Keratinocyte (primary cell): ENCODE measurements at regions not wholly inside any gene's neighbourhood (a gene's known extent, or its start where the extent isn't known, plus 50 kb on each side); places are given as distances from the start of the nearest gene placed in this dataset.

Experiments
- DNase-seq: peaks from one replicate; pipeline ENCODE4 v3.0.0-alpha.2; 2011; ENCODE audit warnings: low read depth, missing footprints, low spot score
- FAIRE-seq: peaks from 2 replicates; lab custom pipeline; 2011; peaks lifted over from hg19 to GRCh38; lab: Jason Lieb, UNC
- H2AFZ ChIP-seq: 2 replicates; pipeline ENCODE4 v1.6.0; 2012; ENCODE audit warnings: low read length, control low read depth, inconsistent platforms; ENCODE audit not compliant: control insufficient read depth
- H3K27ac ChIP-seq: 2 replicates; pipeline ENCODE4 v1.5.1; 2011; ENCODE audit warnings: low read length; ENCODE audit not compliant: control insufficient read depth, insufficient read depth
- H3K27me3 ChIP-seq: 3 replicates; pipeline ENCODE4 v1.6.0; 2011; ENCODE audit warnings: low read length; ENCODE audit not compliant: control insufficient read depth, insufficient read depth; ENCODE audit errors: extremely low read depth
- H3K36me3 ChIP-seq, 2 experiments: 2 replicates in 1 of 2; 3 replicates in 1 of 2; pipeline ENCODE4 v1.5.1; 2011; ENCODE audit warnings: low read length in 2 of 2, mild to moderate bottlenecking in 1 of 2; ENCODE audit not compliant: control insufficient read depth in 2 of 2, insufficient read depth in 2 of 2; ENCODE audit errors: extremely low read depth in 1 of 2
- H3K4me1 ChIP-seq: 3 replicates; pipeline ENCODE4 v1.5.1; 2011; ENCODE audit warnings: low read length; ENCODE audit not compliant: control insufficient read depth, insufficient read depth; ENCODE audit errors: extremely low read depth
- H3K4me2 ChIP-seq: 3 replicates; pipeline ENCODE4 v1.6.0; 2011; ENCODE audit warnings: low read depth, low read length; ENCODE audit not compliant: control insufficient read depth, insufficient read depth; ENCODE audit errors: extremely low read depth
- H3K4me3 ChIP-seq, 3 experiments: fragments of 200-600 bp in 1 of 3; sonication (generic) in 1 of 3; 2 replicates in 2 of 3; 3 replicates in 1 of 3; pipeline ENCODE4 v1.5.1; 2011 to 2016; ENCODE audit warnings: low read length in 3 of 3, mild to moderate bottlenecking in 3 of 3, control low read depth in 2 of 3, inconsistent platforms in 1 of 3, low read depth in 1 of 3, mixed read lengths in 1 of 3, mixed run types in 1 of 3, moderate library complexity in 1 of 3; ENCODE audit not compliant: control insufficient read depth in 2 of 3, insufficient read depth in 2 of 3; ENCODE audit errors: extremely low read depth in 1 of 3
- H3K79me2 ChIP-seq: 2 replicates; pipeline ENCODE4 v1.6.0; 2012; ENCODE audit warnings: low read length; ENCODE audit not compliant: control insufficient read depth, insufficient read depth
- H3K9ac ChIP-seq: 3 replicates; pipeline ENCODE4 v1.6.0; 2011; ENCODE audit warnings: low read length; ENCODE audit not compliant: control insufficient read depth, insufficient read depth; ENCODE audit errors: extremely low read depth
- H3K9me1 ChIP-seq: 3 replicates; pipeline ENCODE4 v1.6.0; 2011; ENCODE audit warnings: low read length; ENCODE audit not compliant: control insufficient read depth, insufficient read depth; ENCODE audit errors: extremely low read depth
- H3K9me3 ChIP-seq: 2 replicates; pipeline ENCODE4 v1.5.1; 2012; ENCODE audit warnings: low read depth, low read length; ENCODE audit not compliant: control insufficient read depth
- H4K20me1 ChIP-seq: 3 replicates; pipeline ENCODE4 v1.6.0; 2011; ENCODE audit warnings: low read length; ENCODE audit not compliant: control insufficient read depth, insufficient read depth; ENCODE audit errors: extremely low read depth
- EZH2 ChIP-seq: IDR thresholded peaks from one replicate; pipeline ENCODE4 v1.6.1; 2012; ENCODE audit warnings: inconsistent platforms, mild to moderate bottlenecking, low read length, moderate library complexity
- dilution Hi-C: fragments of 300-500 bp; cut with MboI; formaldehyde crosslinking; loops from one replicate; pipeline ENCODE4 v1.7.0; 2020; ENCODE audit warnings: low sequenced_read_pairs; ENCODE audit not compliant: extremely low pct_ligation_motif_present
- TF ChIP-seq, protein P1 (sequence below), 3 experiments: IDR thresholded peaks in 1 of 3; conservative IDR thresholded peaks in 1 of 3; optimal IDR thresholded peaks in 1 of 3; 2 replicates in 2 of 3; 3 replicates in 1 of 3; pipeline versions ENCODE3 to v1.5.1; 2011; ENCODE audit warnings: low read length in 3 of 3, mild to moderate bottlenecking in 3 of 3, moderate library complexity in 2 of 3, control low read depth in 1 of 3, inconsistent platforms in 1 of 3; ENCODE audit not compliant: insufficient read depth in 2 of 3; ENCODE audit errors: extremely low read depth in 1 of 3

DNA sequence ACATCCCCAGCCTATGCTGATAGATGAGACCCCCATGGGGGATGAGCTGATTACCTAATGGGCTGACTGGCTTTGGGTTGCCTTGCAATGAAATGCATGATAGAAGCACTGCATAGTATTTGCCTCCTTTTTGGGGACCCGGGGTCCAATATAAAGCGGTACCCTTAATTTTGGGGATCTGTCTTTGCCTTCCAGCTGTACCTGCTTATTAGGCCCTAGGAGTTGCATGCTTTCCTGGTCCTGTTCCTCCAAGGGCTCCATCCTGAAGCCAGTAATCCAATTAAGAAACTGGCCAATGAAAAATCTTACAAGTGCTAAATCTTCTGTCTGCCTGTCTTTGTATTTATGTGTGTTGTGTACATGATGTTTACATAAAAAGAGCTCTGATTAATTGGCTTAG is 791.6 kb downstream of the TRIML1 start:
- FAIRE-seq (no peak), DNase-seq (no peak)
- no peaks in the 10 kb centered on the region for H4K20me1 ChIP-seq
- no peaks in the 10 kb centered on the region for H3K79me2 ChIP-seq
- no peaks in the 10 kb centered on the region for H3K27me3 ChIP-seq
- H3K9me3 ChIP-seq, result peaks cover 1% of the 10 kb centered on the region
- no peaks in the 10 kb centered on the region for H3K9me1 ChIP-seq
- H2AFZ ChIP-seq, result no peak overlapping the region
- H3K4me1 ChIP-seq, result no peaks in the 10 kb centered on the region
- H3K4me3 ChIP-seq, result no peak overlapping the region
- no peaks in the 10 kb centered on the region for H3K36me3 ChIP-seq
- dilution Hi-C loops, result no loop called here
- no peak overlapping the region for H3K4me2 ChIP-seq
- no peak overlapping the region for H3K27ac ChIP-seq
- no peak for TF ChIP-seq EZH2
- TF ChIP-seq, protein P1, sequence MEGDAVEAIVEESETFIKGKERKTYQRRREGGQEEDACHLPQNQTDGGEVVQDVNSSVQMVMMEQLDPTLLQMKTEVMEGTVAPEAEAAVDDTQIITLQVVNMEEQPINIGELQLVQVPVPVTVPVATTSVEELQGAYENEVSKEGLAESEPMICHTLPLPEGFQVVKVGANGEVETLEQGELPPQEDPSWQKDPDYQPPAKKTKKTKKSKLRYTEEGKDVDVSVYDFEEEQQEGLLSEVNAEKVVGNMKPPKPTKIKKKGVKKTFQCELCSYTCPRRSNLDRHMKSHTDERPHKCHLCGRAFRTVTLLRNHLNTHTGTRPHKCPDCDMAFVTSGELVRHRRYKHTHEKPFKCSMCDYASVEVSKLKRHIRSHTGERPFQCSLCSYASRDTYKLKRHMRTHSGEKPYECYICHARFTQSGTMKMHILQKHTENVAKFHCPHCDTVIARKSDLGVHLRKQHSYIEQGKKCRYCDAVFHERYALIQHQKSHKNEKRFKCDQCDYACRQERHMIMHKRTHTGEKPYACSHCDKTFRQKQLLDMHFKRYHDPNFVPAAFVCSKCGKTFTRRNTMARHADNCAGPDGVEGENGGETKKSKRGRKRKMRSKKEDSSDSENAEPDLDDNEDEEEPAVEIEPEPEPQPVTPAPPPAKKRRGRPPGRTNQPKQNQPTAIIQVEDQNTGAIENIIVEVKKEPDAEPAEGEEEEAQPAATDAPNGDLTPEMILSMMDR (optimal IDR thresholded peaks at IDR 0.05 in 1 of 3, IDR thresholded peaks at IDR 0.05 in 1 of 3, conservative IDR thresholded peaks at IDR 0.05 in 1 of 3; ENCODE audit: extremely low read depth in 1 of 3, insufficient read depth in 2 of 3, low read length in 3 of 3), result no peak
- H3K9ac ChIP-seq, result no peak overlapping the region

DNA sequence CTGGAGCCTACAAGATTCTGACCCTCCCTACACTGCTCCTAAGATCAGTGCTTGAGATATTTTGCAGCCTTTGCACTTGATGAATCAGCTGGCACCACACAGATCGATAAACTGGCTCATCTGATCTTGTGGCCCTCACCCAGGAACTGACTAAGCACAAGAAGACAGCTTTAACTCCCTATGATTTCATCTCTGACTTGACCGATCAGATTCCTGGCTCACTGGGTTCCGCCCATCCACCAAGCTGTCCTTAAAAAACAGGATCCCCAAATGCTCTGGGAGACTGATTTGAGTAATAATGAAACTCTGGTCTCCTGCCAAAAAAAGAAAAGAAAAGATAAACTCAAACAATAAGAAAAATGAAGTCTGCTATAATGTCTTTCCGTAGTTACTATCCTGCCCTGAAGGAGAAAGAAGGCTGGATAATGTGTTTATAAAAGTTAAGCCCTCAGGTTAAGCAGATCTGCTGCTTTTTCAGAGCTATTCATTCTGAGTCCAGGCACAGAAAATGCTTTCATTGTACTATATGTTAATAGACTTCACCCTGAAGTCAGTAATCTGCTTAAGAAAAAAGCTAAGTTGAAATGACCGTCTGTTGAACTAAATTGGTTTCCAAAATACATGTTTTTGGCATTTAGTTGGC is 795.2 kb downstream of the TRIML1 start:
- Histone ChIP-seq H3K27ac (no peak overlapping the region), H3K9me3 (peaks cover 2% of the 10 kb centered on the region), H3K4me3 (no peak overlapping the region), H3K4me2 (no peak overlapping the region), H3K79me2 (no peaks in the 10 kb centered on the region), H3K36me3 (no peaks in the 10 kb centered on the region), H3K27me3 (no peaks in the 10 kb centered on the region), H3K9me1 (no peaks in the 10 kb centered on the region), H4K20me1 (no peaks in the 10 kb centered on the region), H3K4me1 (no peaks in the 10 kb centered on the region), H3K9ac (no peak overlapping the region), H2AFZ (peak overlapping the region; percentile 12)
- FAIRE-seq, result no peak
- peak; percentile 4 for DNase-seq
- TF ChIP-seq, protein P1 (optimal IDR thresholded peaks at IDR 0.05 in 1 of 3, IDR thresholded peaks at IDR 0.05 in 1 of 3, conservative IDR thresholded peaks at IDR 0.05 in 1 of 3; ENCODE audit: extremely low read depth in 1 of 3, insufficient read depth in 2 of 3, low read length in 3 of 3), result no peak
- TF ChIP-seq EZH2, result no peak
- dilution Hi-C loops, result no loop called here
